ENCODE measurements at regions not wholly inside any gene's neighbourhood (a gene's known extent, or its start where the extent isn't known, plus 50 kb on each side); places are given as distances from the start of the nearest gene placed in this dataset.

DNA sequence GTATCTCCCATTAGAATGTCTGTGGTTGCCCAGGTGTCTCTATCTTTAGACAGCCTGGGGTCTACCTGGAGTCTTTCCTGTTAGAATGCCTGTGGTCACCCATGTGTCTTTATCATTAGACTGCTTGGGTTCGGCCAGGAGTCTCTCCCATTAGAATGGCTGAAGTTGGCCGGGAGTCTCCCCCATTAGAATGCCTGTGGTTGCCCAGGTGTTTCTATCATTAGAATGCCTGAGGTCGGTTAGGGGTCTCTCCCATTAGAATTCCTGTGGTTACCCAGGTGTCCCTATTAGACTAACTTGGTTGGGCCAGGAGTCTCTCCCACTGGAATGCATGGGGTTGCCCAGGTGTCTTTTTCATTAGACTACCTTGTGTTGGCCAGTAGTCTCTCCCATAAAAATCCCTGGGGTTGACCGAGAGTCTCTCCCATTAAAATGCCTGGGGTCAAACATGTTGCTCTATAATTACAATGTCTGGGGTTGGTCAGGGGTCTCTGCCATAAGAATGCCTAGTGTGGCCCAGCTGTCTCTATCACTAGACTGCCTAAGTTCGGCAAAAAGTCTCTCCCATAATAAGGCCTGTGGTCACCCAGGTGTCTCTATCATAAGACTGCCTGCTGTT is 1448.7 kb downstream of the UQCRFS1 start:
- DNase-seq (ENCODE audit: extremely low read depth, low read depth), result no peak
- H3K4me3 ChIP-seq (replicated peaks; ENCODE audit: low read depth, low read length), result no peak overlapping the region
- TF ChIP-seq, protein P1, sequence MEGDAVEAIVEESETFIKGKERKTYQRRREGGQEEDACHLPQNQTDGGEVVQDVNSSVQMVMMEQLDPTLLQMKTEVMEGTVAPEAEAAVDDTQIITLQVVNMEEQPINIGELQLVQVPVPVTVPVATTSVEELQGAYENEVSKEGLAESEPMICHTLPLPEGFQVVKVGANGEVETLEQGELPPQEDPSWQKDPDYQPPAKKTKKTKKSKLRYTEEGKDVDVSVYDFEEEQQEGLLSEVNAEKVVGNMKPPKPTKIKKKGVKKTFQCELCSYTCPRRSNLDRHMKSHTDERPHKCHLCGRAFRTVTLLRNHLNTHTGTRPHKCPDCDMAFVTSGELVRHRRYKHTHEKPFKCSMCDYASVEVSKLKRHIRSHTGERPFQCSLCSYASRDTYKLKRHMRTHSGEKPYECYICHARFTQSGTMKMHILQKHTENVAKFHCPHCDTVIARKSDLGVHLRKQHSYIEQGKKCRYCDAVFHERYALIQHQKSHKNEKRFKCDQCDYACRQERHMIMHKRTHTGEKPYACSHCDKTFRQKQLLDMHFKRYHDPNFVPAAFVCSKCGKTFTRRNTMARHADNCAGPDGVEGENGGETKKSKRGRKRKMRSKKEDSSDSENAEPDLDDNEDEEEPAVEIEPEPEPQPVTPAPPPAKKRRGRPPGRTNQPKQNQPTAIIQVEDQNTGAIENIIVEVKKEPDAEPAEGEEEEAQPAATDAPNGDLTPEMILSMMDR (IDR thresholded peaks at IDR 0.05; ENCODE audit: low read depth, low read length, missing control alignments), result no peak

DNA sequence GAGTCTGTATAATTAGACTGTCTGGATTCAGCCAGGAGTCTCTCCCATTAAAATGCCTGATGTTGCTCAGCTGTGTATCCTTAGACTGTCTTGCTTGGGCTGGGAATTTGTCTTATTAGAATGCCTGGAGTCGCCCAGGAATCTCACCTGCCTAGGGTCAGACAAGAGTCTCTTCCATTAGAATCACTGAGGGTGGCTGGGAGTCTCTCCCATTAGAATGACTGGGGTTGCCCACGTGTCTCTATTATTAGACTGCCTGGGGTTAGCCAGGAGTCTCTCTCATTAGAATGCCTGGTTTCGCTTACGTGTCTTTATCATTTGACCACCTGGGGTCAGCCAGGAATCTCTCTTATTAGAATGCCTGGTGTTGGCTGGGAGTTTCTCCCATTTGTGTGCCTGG is 1450.0 kb downstream of the UQCRFS1 start:
- H3K4me3 ChIP-seq (replicated peaks; ENCODE audit: low read depth, low read length), result no peak overlapping the region
- no peak for DNase-seq (ENCODE audit: extremely low read depth, low read depth)
- TF ChIP-seq, protein P1 (IDR thresholded peaks at IDR 0.05; ENCODE audit: low read depth, low read length, missing control alignments), result no peak

DNA sequence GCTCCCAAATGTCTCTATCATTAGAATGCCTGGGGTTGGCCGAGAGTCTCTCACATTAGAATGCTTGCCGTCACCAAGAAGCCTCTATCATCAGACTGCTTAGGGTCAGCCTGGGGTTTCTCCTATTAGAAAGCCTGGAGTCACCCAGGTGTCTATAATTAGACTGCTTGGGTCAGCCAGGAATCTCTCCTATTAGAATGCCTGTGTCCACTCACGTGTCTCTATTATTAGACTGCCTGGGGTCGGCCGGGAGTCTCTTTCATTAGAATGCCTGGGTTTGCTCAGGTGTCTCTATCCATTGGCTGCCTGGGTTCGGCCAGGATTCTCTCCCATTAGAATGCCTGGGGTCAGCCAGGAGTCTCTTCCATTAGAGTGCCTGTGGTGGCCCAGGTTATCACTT is 1453.1 kb downstream of the UQCRFS1 start:
- TF ChIP-seq, protein P1 (IDR thresholded peaks at IDR 0.05; ENCODE audit: low read depth, low read length, missing control alignments), result no peak
- no peak for DNase-seq (ENCODE audit: extremely low read depth, low read depth)
- H3K4me3 ChIP-seq (replicated peaks; ENCODE audit: low read depth, low read length), result no peak overlapping the region

DNA sequence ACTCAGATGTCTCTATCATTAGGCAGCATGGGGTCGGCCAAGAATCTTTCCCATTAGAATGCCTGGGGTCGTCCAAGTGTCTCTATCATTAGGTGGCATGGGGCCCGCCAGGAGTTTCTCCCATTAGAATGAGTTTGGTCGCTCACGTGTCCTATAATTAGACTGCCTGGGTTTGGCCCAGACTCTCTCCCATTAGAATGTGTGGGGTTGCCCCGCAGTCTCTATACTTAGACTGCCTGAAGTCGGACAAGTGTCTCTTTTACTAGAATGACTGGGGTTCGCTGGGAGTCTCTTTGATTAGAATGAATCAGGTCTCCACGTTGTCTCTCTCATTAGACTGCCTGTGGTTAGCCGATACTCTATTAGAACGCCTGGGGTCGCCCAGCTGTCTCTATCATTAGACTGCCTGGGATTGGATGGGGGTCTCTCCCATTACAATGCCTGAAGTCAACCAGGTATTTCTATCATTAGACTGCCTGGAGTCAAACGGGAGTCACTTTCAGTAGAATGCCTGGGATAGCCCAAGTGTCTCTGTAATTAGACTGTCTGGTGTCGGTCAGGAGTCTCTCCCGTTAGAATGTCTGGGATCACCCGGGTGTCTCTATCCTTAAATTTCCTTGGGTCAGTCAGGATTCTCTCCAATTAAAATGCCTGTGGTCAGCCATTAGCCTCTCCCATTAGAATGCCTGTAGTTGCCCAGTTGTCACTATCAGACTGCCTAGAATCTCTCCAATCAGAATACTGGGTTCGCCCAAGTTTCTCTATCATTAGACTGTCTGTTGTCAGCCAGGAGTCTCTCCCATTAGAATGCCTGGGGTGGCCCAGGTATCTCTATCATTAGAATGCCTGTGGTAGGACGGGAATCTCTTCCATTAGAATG is 1454.1 kb downstream of the UQCRFS1 start:
- no peak overlapping the region for H3K4me3 ChIP-seq (replicated peaks; ENCODE audit: low read depth, low read length)
- no peak for DNase-seq (ENCODE audit: extremely low read depth, low read depth)
- TF ChIP-seq, protein P1 (IDR thresholded peaks at IDR 0.05; ENCODE audit: low read depth, low read length, missing control alignments), result no peak

DNA sequence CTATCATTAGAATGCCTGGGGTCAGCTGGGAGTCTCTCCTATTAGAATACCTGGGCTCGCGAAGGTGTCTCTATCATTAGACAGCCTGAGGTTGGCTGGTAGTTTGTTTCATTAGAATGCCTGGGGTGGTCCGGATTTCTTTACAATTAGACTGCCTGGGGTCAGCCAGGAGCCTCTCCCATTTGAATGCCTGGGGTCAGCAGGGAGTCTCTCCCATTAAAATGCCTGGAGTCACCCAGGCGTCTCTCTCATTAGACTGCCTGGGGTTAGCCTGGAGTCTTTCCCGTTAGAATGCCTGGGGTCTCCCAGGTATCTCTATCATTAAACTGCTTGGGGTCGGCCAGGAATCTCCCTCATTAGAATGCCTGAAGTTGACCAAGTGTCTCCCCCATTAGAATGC is 1458.3 kb downstream of the UQCRFS1 start:
- DNase-seq (ENCODE audit: extremely low read depth, low read depth), result no peak
- H3K4me3 ChIP-seq (replicated peaks; ENCODE audit: low read depth, low read length), result no peak overlapping the region
- TF ChIP-seq, protein P1 (IDR thresholded peaks at IDR 0.05; ENCODE audit: low read depth, low read length, missing control alignments), result no peak

DNA sequence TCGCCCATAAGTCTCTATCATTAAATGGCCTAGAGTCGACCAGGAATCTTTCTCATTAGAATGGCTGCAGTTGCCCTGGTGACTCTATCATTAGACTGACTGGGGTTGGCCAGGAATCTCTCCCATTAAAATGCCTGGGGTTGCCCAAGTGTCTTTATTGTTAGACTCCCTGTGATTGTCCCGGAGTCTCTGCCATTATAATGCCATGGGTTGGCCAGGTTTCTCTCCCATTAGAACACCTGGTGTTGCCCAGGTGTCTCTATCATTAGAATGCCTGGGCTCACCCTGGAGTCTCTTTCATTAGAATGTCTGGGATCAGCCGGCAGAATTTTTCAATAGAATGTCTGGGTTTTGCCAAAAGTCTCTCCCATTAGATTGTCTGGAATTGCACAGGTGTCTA is 1459.3 kb downstream of the UQCRFS1 start:
- TF ChIP-seq, protein P1 (IDR thresholded peaks at IDR 0.05; ENCODE audit: low read depth, low read length, missing control alignments), result no peak
- no peak for DNase-seq (ENCODE audit: extremely low read depth, low read depth)
- no peak overlapping the region for H3K4me3 ChIP-seq (replicated peaks; ENCODE audit: low read depth, low read length)
